ENCODE measurements at regions not wholly inside any gene's neighbourhood (a gene's known extent, or its start where the extent isn't known, plus 50 kb on each side); places are given as distances from the start of the nearest gene placed in this dataset.

DNA sequence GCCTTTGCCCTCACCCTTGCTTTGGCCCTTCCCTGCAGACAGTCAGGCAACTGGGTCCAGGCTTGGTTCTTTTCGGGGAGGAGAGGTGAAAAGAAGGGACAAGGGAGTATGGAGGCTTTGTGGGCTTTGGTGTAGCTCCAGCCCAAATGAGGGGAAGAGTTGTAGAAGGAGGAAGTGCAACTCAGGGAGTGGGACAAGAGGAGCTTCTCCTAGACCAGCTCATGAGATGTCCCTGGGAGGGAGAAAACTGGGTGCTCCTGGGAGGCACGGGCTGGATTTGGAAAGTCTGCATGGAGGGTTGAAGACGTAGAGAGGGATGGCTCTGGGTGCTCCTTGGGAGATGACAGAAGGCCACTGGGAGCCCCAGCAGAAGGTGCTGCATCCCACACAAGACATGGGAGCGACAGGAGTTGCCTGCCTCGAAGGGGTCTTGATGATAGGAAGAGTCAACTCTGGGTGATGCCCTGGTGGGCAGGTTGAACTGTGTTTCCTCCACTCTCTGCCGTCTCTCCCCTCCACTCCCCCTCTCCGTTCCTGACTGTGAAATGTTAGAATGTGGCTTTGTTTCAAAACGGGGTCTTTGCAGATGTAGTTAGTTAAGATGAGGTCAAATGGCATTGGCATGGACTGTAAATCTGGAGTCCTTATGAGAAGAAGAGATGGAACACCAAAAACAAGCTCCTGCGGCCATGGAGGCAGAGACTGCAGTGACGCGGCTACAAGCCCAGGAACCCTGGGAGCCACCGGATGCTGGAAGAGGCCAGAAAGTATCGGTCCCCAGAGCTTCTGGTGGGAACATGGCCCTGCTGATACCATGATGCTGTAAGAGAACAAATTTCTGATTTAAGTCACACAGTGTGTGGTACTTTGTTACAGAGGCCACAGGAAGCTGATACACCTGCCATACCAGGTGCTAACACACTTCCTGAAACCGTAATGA is 298.5 kb downstream of the GLRX3 start:
- DNase-seq = no peak

- DNase-seq = no peak
Measured at GRCh38 chr10:130435961-130436360, 299.8 kb downstream of the GLRX3 start.

- no peak for DNase-seq
Measured at GRCh38 chr10:130438861-130439260, 302.7 kb downstream of the GLRX3 start.

- DNase-seq = no peak
Measured at GRCh38 chr10:130439766-130440165, 303.6 kb downstream of the GLRX3 start.

DNA sequence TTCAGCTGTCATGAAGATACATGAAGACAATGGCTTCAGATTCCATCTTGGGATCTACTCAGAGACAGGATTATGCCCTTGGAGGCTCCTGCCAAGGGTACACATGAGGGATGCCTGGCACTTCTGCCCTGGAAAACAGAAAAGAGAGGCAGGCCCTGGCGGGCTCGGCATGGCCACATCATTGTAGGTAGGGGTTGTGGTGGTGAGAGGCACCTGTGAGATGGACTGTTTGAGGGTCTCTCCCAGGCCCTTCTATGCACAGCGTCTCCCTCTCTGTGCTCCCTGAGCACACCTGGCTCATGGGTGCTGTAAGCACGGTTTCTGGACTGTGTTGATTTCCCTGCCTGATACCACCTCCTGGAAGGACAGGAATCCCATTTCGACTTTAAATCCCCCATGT is 304.3 kb downstream of the GLRX3 start:
- no peak for DNase-seq

DNA sequence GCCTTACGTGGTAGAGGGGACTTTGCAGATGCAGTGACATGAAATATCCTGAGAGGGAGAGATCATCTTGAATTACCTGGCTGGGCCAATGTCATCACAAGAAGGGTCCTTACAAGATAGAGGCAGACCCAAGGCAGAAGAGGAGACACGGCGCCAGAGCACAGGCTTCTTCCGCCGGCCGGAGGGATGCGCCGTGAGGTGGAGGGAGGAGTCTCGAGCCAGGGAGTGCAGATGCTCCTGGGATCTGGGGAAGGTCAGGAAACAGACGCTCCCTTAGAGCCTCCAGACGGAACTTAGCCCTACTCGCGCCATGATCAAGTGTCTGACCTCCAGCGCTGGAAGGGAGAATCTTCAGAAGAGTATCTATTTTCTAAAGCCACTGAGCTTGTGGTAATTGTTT is 304.8 kb downstream of the GLRX3 start:
- no peak for DNase-seq

DNA sequence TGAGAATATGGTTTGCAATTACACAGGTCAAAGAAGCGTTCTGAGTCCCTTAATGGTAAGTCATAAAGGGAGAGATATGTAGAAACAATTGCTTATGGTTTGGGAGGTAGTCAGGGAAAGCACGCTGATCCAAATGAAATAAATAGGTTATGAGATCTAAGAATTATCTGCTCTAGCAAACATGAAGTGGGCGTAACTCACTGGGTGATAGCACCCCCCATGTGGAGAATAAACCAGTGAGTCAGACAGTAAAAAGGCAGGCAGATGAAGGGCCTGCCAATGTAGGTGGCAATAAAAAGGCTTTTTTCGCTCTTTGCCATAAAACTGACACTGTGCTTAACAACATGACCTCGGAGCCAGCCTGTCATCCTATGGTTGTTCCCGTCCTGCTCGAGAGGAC is 306.9 kb downstream of the GLRX3 start:
- DNase-seq = no peak

DNA sequence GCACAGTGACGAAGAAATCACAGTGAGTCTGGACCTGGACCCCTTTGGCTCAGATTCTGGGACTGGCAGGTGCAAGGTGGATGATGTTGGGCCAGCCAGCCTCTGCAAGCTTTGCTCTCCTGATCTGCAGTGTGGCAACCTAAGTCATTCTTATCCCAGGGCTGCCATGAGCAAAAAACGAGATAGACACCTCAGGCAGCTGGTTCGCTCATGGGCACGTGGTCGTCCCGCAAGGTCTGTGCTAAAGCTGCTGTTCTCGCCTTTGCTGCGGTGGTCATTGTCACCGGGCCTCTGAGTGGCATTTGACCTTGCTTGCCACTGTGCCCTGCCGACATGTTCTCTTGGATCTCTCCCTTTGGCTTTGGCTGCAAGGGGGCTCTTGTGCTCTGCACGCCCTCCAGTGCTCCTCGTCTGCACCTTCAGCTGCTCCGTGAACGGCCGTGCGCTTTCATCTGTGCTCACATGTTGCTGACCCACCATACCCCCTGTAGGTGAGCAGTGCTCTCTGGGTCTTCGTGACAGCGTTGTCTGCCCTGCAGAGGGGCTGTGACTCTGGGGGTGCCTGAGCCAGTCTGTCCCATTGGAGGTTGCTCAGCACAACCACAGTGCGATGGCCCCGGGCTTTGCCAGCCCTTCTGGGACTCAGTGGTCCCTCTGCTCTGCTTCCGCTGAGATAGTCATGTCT is 317.0 kb downstream of the GLRX3 start:
- DNase-seq = no peak

DNA sequence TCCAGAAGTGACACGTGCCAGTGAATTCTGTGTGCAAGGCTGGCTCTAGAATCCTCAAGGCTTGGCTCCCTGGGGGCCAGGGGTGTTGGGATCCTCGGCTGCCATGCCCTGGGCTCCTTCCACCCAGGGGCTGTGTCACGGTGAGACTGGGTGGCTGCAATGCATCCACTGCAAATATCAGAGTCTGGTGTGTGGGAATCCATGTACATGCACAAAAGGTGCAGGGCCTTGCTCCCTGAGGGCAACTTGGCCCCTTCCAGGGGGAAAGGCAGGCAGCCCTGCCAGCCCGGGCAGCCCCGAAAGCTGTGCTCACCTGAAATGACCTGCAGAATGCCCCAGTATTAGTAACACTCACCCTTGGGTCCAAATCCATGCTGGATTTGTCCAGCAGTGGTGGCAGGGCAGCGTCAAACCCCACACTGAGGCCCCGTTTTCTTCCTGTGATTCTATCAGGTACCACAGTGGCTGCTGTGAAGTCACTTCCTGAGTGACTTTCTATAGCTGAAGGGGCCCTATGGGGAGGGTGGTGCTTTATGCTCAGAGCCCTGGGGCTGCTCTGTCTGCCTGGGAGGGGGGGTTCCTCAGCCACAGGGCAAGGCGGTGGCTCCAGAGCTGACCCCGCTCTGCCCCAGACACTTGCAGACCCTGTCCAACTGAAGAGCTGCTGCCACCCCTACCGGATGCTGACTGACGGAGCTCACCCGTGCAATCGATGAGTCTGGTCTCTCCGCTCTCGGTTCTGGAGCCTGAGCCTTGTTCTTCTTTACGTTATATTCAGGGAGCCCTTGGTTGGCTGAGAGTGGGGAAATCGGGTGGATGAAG is 317.7 kb downstream of the GLRX3 start:
- DNase-seq = no peak

- DNase-seq = no peak
Measured at GRCh38 chr10:130454543-130455000, 318.4 kb downstream of the GLRX3 start.

- DNase-seq = no peak
Measured at GRCh38 chr10:130455111-130455695, 319.0 kb downstream of the GLRX3 start.

- no peak for DNase-seq
Measured at GRCh38 chr10:130455791-130456190, 319.6 kb downstream of the GLRX3 start.

DNA sequence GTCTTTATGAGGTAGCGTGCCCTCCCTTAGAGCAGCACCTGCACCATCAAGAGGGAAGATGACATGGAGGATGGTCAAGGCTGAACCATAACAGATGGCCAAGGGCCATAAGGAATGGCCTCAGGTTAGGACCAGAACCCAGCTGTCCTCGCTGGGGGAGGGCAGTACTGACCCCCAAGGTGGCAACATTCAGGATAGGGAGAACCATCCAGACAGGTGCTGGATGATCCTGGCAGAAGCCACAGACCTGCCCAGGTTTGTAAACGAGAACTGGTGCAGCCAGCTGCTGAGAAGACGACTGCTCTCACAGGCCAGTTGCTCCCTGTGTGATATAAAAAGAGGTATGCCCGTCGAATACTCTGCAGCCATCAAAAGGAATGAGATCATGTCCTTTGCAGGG is 320.4 kb downstream of the GLRX3 start:
- DNase-seq = no peak

DNA sequence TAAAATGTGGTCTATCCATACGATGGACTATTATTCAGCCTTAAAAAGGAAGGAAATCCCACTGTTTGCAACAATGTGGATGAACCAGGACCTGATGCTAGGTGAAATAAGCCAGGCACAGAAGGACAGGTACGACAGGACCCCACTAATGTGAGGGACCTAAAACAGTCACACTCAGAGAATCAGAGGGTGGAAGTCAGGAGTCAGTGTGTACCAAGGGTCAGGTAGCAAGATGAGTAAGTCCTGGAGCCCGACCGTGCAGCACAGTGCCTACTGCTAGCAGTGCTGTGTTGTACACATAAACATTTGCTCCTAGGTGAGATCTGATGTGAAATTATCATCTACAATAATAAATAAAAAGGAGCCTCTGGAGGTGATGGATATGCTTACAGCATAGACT is 322.3 kb downstream of the GLRX3 start:
- DNase-seq = no peak

DNA sequence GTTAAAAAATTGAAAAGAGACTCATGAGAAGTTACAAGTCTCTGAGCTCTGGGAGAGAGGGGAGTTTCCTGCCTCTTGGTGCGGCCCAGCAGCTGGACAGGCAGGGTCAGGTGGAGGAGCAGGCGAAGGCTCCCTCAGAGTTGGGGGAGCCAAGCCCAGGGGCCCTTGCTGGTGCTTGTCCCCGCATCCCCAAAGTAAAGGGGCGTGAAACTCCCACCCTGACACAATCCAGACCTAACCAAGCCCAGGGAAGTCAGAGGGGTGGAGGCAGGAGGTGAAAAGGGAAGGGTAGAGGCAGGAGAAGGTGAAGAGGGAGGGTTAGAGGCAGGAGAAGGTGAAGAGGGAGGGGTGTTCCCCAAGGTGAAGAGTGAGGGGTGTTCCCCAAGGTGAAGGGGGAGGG is 322.8 kb downstream of the GLRX3 start:
- no peak for DNase-seq

DNA sequence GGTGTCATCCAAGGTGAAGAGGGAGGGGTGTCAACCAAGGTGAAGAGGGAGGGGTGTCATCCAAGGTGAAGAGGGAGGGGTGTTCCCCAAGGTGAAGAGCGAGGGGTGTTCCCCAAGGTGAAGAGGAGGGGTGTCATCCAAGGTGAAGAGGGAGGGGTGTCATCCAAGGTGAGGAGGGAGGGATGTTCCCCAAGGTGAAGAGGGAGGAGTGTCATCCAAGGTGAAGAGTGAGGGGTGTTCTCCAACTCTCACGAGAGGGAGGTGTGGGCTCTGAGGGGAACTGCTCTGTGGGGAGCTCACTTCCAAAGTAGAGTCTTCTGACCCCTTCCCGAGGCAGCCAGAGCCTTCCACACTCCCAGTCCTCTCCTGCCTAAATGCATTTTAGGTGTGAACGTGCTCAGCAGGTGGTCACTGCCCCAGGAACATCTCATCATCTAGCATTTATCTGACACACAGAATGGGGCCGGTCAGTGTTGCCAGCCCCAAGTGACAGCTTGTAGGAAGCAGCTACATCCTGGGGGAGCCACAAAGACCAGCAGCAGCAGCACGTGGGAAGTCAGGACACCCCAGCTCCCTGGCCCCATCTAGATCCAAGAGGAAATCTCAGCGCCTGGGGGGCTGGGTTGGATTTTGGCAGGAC is 323.8 kb downstream of the GLRX3 start:
- no peak for DNase-seq

DNA sequence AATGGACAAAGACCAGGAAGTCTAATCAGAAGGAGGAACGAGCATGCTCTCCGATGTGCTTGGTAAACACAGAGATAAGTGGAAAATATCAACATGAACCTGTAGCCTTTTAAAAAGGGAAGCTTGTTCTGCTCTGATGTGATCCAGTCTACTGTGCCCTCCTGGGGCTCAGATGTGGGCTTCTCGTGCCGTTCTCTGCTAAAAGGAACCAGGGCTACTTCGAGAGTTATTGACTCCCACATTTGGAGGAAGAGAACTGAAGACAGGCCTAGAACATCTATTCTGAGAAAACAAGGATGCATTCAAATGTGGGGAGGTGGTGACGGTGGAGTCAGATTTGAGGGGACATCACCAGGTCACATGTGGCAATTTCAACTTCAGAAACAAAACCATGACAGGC is 325.4 kb downstream of the GLRX3 start:
- no peak for DNase-seq

DNA sequence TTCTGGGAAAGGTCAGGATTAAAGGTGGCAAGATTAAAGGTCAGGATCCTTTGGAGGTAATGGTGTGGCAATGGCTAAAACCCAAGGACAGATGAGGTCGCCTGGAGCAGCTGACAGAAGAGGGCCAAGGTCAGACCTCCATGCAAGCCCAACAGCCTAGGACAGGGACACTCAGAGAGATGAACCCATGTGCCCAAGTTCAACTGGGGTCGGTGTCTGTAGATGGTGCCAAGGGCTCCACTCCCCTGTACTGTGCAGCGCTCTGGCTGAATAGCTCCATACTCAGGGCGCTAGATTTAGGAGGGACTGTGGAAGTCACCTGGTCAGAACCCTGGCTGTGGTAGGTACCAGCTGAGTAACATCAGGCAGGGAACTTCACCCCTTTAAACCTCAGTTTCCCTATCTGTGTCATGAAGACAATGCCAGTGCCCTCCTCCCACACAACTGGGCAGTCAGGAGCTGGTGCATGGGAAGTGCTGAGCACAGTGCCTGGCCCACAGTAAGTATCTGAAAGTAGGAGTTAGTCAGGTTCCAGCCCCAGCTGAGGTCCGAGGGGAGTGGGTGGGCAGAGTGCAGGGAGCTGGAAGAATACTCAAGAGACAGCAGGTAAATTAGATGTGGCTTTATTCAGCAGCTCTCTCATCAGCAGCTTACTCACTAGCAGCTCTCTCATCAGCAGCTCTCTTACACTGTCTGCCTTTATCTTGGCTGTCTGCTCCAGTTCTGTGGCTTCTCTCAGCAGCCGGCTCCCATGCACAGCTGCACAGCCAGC is 327.1 kb downstream of the GLRX3 start:
- no peak for DNase-seq

DNA sequence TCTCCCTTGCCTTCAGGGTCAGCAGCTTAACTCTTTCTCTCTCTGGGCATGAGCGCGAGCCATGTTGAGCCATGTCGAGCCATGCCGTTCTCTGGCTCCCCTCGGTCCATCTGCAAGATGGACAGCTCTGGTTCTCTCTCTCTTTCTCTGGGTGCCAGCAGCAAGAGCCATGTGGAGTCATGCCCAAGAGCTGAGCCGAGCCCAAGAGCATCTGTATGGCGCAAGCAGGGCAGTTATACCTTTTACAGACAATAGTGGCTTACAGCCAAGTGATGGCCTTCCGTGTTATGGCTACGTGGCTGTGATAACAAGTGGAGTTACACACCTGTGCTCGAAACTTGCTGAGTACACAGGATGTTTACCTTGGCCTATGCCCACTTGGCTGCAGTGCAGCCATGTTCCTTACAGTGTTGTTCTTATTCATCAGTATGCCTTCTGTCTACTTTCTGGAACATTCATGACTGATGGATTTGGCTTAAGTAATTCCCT is 327.7 kb downstream of the GLRX3 start:
- no peak for DNase-seq

- no peak for DNase-seq
Measured at GRCh38 chr10:130464426-130464825, 328.2 kb downstream of the GLRX3 start.

- no peak for DNase-seq
Measured at GRCh38 chr10:130466271-130466997, 330.2 kb downstream of the GLRX3 start.

All from hematopoietic multipotent progenitor cell treated with erythropoietin and hydrocortisone succinate and interleukin-3 and kit ligand, for 6 days (in vitro differentiated cells).